GM10266 (cell line): ENCODE measurements at regions not wholly inside any gene's neighbourhood (a gene's known extent, or its start where the extent isn't known, plus 50 kb on each side); places are given as distances from the start of the nearest gene placed in this dataset.

ENCODE experiments used
- DNase-seq: peaks from one replicate; pipeline ENCODE4 v3.0.0; 2012; ENCODE audit errors: extremely low spot score
- CTCF ChIP-seq: IDR thresholded peaks from 2 replicates; pipeline ENCODE4 v1.5.1; 2012; ENCODE audit warnings: mild to moderate bottlenecking, low read depth; ENCODE audit not compliant: control insufficient read depth, insufficient read depth; ENCODE audit errors: missing control alignments

GRCh38 chr12:65586796-65587195 is 237.5 kb upstream of the HMGA2 start:
- TF ChIP-seq CTCF = no peak
- DNase-seq = no peak

DNA sequence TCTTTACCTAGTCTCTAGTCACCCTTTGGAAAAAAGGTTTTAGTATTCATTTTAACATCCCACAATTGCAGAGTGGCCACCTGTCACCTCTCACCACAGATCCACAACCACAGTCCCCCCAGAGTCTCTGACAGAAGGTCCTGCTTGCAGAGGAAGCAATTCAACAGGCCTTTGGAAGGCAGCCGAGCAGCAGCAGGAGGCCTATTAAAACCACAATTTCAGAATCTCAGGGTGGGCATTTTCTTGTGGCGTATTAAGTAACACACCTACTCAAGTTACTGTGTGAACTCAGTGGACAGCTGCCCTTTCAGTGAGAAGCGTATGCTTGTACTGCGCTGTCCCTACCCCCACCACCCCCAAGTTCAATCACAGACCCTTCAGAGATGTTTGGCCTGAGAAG is 234.0 kb upstream of the HMGA2 start:
- TF ChIP-seq CTCF = no peak
- DNase-seq = no peak

DNA sequence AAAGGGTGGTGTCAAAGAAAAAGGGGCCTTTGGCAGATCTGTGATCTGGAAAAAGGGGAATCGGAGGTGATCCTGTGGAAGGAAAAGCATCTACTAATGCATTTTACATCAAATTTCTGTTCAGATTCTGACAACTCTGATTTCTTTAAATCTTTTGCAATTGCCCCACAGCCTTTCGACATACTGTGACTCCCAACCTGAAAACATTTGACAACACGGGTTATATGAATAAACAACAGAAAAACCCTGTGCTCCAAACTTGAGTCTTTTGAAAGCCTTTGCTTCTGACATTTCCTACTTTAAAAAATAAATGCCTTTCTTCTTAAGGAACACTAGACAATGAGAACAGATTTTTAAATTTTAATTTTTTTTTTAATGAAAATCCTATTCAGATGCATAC is 231.9 kb upstream of the HMGA2 start:
- no peak for DNase-seq
- no peak for TF ChIP-seq CTCF

GRCh38 chr12:65593239-65593701 is 231.0 kb upstream of the HMGA2 start:
- TF ChIP-seq CTCF = no peak
- DNase-seq = no peak

DNA sequence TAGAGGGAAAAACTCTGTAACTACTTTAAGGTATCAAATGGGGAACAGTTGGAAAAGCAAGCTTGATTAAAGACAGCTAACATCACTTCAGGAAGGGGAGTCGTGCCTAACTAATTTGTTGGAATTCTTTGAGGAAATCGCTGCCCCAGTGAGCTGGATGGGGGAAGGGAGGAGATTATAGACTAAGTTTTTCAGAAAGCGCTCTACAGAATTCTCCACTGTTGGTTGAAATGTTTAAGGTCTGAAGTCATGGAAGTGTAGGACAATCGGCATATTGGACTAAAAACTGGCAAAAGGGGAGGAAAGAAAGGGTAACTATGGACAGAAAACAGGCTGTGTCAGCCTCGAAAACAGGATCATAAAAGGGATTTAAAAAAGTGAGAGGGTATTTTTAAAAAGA is 229.9 kb upstream of the HMGA2 start:
- no peak for DNase-seq
- no peak for TF ChIP-seq CTCF

DNA sequence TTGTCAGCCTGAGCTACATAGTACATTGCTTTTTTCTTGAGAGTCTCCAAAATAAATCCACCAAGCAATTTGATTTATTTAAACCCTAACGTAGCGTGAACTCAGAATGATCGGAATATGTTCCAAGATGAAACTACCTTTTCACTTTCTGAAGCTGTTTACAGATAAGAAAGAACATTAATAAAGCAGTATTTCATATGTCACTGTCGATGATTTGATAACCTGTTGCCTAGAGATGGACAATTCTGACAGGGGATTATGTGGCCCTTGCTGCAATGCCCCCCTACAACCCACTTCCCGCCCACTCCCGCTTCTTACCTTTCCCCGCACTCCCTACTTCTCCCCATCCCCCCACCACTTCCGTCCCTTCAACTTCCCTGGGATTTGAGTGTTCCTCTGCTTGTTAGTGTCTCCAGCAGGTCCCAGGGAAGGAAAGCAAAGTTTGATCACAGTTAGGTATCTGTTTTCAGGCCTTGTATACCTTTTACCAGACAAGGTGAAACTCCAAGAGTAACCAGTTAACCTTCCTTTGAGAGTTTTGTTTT is 229.2 kb upstream of the HMGA2 start:
- DNase-seq = no peak

More for the DNA sequence above, 229.2 kb upstream of the HMGA2 start:
- TF ChIP-seq CTCF = no peak
